ENCODE measurements at regions not wholly inside any gene's neighbourhood (a gene's known extent, or its start where the extent isn't known, plus 50 kb on each side); places are given as distances from the start of the nearest gene placed in this dataset.

DNA sequence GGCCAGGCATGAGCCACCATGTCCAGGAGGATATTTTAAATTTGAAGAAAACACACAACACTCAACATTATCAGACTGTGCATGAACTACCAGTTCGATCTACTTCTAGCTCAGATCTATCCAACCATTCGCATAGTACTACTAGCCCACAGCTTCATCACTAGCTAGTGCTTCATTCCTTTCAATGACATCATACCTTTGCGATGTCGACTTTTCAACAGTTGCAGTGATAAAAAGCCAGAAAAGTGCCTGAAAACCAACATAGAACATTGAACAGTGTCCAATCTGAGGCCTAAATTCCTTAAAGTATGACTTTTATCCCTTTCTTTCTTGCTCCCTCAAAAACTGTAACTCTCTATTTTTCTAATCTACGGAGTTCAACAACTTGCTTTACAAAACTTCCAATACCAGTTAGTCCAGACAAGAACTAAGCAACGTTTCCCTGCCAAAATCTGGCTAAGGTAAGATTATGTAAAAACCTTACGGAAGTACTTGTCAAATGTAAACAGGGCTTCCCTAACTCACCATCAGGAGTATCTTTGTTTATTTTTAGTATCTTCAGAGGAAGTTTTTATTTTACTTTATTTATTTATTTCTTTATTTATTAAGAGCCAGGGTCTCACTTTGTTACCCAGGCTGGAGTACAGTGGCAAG, 434.0 kb upstream of the JARID2 start:
- DNase-seq: peak; percentile 81

DNA sequence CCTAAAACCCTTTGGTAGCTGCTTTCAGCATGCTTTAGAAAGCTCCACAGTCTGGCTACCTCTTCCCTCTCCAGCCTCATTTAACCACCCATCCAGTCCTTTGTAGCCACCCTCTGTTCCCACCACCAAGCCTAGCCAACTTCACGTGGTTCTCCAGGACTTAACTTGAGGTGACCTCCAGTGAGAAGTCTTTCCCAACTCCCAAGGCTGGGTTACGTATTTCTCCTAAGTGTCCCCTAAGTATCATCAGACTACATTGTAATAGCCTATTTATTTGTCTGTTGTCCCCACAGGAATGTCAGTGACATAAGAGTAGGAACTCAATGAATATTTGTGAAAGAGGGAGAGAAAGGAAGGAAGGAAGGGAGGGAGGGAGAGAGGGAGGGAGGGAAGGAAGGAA, 431.9 kb upstream of the JARID2 start:
- no peak for DNase-seq

DNA sequence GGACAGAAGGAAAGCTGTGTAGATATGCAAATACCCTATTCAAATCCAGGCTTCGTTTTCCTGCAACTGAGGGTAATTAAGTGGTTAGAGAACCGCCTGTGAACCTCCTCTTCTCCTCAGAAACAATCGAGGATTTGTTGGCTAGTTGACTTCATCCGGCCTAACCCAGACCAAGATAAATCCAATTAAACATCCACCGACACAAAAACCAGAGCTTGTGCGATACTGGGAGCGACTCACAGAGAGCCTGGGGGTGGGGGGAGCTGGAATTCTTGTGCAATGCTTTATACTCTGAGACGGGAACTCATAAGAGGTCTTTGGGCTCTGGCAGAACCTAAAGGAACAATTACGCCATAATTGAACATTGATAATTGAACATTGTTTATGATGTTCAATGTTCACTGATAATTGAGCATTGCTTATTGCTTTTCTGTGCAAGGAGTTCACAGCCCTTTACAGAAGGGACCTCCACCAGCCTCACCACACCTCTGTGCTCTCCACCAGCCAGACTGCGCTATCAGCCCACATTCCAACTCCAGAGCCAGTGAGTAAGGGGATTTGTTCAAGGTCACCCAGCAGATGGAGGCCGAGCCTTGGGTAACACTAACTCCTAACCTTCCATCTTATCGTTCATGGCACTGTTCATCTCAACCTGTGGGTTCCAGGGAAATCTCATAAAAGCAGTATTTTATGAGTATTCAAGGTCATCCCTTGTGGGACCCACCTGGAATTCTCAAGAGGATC, 429.6 kb upstream of the JARID2 start:
- DNase-seq: peak; percentile 50

DNA sequence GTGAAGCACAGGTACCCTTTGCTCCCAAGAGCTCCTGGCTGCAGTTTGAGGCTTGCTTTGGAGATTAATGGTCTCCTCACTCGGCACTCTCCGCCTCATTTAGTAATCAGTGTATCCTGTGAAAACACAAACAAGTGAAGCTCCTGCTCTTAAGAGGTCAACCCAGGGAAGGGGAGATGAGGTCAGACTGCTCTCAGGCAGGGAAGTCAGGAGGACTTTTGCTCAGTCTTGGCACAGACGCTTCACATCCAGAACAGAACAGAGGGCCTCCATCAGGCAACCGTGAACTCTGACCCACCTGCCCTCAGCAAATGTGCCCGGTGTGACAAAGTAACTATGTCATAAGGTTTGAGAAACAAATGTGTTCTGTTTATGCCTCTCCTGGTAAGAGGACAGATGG, 428.8 kb upstream of the JARID2 start:
- DNase-seq: no peak

DNA sequence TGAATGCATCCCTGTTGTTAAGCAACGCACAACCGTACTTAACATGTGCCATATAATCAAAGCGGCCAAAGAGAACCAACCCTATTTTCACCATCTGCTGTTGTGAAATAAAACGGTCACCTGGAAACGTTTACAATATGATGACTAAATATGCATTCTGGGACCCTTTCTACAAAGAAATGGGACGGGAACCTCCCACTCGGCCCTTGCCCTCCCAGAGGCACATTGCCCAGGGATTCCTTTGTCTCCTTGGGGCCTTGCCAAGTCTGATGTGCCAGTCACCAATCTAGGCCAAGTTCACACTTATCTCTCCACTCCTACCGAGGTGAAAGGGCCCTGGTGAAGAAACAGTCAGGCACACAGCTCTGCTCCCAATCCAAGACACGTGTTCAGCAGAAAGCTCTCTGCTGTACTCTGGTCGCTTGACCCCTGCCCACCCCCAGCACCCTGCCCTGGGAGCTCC, 427.4 kb upstream of the JARID2 start:
- no peak for DNase-seq

DNA sequence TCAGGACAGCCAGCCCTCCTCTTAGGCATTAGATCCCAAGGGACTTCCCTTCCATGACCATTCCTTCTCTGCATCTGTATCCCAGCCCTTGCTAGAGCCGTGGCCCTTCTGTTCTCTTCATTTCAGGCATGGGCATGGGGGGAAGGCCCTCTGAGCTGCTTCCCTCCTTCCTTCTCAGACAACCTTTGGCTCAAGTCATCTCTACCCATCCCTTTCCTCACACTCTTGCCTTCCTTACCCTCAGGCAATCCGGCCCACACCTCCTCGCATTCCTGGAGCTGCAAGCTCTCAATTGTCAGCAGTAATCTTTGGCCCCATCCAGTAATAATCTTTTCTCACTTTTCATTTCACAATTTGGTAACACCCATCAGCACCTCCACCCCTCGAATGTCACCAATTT, 426.9 kb upstream of the JARID2 start:
- DNase-seq: no peak

DNA sequence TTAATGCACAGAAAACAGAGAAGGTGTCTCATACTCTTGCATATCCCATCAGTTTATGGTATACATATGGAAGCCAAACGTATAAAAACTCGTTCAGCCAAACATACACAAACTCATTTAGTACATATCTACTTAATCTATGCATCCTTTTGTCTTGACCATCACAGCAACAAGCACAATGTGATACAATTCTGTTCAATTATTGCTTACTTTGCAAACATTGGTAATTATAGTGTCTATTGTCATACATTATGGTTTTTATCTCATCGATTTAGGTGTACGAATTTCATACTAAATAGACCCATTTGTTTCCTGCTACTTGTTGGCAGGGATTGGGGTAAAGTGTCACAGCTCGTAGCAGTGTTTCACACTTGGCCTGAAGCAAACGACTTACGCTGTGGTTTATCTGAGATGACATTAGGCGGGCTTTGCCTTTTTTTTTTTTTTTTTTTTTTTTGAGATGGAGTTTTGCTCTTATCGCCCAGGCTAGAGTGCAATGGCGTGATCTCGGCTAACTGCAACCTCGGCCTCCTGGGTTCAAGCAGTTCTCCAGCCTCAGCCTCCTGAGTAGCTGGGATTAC, 425.9 kb upstream of the JARID2 start:
- no peak for DNase-seq

DNA sequence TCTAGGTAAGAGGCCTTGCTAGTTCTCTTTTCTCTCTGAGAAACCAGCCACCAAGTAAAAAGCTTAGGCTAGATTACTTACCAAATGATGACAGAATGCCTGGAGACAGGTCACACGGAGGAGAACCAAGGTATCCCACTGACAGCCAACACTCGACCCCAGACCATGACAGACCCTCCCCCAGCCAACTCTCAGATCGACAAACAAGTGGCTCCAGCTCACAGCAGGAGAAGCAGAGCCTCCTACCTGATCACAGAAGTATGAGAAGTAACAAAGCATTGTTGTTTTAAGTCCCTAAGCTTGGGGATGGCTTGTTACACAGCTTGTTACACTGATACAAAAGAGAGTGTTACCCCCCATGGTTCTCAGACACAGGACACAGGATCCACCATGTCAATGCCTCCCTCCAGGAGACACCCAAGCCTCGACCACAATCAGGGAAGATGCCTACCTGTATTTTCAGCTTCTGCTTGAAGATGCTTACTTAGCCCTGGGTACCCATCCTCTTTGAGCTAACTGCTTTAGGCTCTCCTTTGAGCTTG, 423.8 kb upstream of the JARID2 start:
- no peak for DNase-seq

DNA sequence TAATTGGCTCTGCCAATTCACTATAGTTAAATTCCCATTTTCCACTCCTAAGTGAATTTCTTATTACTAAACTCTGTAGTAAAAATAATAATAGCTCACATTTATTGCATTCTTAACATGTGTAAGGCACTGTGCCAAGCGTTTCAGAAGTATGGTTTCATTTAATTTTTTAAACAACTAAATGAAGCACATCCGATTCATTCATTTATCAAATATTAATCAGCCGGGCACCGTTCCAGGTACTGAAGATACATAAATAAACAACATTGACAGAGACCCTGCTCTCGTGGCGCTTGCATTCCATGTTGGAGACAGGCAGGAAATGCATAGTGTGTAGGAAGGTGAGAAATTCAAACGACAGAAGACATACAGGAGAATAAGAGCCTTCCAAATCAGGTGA, 423.2 kb upstream of the JARID2 start:
- DNase-seq: peak; percentile 84

DNA sequence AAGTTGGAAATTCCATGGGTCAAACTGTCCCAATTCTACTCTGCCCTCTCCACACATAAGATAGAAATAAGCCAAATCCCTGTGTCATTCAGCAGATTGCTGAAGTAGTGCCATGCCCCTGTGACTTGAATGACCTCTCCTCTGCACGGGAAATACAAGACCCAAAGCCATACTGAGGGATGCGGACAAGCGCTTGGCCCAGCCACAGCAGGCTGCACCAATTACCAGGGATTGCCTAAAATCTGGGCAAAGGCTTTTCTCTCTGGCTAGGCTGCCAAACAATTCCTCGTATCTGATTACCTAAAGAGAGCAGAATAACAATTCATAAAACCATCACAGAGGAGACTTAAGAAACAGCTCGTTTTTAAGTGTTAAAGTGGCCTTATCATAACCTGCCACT, 421.8 kb upstream of the JARID2 start:
- DNase-seq: peak; percentile 7

DNA sequence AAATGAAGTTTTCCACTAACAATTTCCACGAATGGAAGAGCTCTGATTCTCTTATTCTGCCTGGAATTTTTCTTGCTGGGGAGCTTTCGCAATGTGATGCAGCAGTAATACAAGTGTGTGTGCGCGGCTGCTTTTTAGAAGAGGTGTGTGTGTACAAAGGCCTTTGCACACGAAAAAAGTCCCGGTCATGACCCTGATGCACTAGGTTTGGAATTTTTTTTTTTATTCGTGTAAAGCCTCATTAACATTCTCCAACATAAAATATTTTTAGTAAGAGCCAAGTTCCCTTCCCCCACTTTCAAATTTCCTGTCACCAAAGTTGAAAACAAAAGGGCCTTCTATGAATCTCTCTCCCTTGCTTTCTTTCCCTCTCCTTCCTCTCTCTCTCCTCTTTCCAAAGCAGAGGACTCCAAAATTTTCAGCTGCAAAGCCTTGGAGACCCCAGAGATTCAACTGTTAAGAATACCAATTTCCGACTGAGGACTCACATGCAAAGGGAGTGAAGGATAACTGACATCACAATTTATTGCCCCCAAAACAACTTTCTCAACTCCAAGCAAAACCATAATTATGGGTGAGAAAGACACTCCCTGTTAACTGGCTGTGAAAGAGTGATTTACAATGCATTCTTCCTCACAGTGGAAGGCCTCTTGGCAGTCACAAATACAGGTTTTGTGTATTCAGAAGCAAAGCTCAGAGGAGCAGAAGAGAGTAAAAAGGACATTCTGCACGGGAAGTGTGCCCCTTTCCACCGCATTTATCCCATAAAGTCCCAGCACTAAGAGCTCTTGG, 421.2 kb upstream of the JARID2 start:
- peak; percentile 34 for DNase-seq

DNA sequence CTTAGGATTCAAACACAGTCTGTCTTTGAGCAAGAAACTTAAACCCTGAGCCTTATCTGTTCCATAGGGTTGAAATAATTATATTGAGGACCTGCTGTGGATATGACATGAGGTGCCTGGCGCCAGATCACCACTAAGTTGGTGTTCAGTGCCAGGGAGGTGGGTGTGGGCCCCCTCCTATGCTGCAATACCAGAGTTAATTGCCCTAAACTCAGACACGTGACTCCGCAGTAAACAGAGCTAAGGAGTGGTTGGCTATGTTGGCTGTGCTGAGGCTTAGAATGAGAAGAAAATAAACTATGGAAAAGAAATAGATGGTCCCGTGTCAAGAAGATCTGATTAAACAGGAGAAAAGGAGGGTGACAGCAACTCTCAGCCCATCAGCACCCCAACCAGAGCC, 419.4 kb upstream of the JARID2 start:
- no peak for DNase-seq

DNA sequence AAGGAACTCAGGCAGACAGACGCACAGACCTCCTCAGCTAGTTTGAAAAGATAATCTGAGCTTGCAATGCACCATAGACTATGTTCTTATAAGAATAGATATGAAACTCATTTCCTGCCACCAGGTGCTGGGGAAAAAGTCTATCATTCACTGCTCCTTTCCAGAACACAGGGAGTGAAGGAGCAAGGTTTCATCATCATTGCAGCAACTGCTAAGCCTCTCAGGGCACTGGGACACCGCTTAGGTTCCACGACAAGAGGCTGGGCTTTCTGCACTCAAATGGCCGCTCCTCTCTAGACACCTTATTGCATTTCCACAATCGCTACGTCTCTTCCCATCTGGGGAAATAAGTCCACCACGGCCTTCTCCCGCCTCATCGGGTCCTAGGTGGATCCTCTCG, 418.5 kb upstream of the JARID2 start:
- no peak for DNase-seq

DNA sequence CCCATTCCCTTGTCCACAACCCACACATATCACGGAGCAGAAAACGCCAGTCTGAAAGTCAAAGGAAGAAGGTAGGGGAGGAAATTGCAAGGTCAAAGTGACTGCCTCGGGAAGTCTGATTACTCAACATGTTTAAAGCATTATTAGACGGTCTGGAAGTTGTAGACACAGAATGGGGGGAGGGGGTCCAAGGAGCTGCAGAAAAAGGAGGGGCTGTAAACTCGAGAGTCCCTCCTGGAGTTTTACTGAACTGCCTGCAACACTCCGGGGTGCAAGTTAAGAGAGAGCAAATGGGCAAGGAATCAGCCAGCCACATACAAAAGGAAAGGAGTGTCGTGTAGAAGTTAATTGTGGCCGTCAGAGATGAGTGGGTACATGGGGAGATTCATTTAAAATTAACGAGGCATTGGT, 417.7 kb upstream of the JARID2 start:
- DNase-seq: no peak

DNA sequence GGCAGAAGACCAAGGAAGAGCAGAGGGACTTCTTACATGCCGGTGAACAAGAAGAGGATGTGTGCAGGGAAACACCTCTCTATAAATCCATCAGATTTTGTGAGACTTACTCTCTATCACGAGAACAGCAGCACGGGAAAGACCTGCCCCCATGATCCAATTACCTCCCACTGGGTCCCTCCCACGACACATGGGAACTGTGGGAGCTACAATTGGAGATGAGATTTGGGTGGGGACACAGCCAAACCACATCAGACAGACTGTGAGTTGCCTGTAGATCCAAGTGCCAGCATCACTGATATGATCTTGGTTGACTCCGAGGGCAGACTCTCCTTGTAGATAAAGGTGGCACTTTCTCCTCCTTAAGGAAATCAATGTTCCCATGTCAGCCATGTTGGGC, 414.8 kb upstream of the JARID2 start:
- no peak for DNase-seq

DNA sequence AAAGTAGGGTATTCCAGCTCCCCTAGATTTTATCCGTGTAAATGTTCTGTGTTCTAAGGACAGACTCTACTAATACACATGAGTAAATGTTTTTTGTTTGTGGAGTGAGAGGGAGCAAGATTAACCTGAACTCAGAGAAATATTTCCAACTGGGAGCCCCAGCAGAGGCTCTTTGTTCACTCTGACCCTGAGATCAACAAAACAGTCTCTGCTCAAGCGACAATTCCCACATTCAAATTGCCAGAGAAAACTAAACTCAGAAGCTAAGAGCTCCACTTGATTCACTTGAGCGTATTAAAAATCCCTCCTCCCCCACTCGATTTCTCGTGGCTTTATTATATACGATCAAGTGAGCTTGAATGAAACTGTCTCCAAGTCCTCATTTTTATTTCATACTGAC, 413.9 kb upstream of the JARID2 start:
- DNase-seq: no peak

DNA sequence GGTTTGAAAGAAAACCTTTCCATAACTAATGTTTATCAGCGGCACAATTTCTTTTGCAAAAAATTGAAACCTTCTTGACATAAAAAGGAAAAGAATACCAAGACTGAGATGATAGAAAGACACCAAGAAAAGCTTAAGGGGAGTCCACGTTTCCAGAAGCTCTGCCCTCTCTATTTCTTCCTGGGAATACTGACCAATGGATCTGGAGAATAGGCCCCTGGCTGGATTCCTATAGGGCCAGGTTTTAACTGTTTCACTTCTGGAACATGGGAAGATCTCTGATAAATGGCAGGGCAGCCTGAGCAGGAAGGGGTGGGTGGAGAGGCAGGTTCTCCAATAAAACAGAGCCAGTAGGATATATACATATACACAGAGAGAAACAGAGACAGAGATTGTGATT, 413.4 kb upstream of the JARID2 start:
- no peak for DNase-seq

DNA sequence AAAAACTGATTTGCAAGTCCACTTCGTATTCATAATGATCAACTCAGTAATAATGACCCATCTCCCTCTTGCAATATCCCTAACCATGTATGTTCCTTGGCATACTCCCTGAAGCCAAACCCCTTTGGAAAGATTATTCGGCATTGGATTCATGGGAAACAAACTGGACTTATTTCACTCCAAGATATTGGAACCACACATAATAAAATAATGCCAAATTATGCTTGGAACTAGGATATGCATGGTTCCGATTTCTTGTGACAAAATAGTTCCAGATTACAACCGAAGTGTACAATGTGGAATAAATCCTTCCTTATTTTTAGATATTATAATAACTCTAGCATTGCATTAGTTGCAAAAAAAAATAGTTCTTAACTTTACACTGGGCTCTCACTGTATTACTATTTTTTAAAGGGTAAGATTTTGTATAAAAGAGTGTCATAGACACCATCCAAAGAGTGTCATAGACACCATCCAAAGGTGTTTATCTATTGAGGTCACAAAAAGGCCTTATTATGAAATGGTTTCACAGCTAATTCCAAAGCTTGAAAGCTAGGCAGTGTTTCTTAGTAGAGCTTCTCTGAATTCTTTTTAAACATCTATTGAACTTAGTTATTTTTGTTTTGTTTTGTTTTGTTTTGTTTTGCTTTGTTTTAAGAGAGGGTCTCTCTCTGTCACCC, 410.9 kb upstream of the JARID2 start:
- DNase-seq: no peak

DNA sequence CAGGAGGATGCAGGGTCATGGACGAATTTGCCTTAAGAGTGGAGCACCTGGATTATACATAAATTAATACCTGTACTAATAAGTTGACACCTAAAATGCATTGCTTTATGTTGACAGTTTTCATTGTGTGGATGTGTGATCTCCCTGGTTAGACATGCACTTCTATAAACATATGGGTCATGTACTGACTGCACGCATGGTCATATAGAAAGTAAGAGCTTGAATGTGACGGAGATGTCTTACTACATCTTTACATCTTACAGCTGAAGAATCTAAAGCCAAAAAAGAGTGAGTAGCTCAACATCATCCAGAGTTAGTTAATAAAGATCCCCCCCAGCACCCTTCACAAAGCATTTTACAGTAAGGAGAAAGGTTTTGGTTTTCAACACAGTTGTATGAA, 408.4 kb upstream of the JARID2 start:
- DNase-seq: no peak

DNA sequence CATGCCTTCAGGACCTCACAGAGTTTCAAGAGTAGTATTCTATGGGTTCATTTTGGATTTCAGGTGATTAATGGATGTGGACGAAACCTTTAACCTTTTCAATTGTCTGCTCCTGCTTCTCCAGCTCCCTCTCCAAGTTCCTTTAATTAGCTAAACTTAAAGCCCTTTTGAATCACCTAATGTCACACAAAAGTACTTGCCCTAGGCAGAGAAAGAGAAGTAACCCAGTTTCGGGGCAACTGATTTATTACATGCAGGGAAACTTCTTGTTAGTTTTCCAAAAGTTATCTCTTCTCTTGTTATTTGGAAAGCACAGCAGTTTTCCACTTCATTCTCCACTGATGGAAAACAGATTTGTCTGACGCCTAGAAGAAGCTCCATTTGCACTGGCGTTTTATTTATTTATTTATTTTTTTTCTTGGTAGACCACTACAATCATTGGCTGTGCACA, 407.7 kb upstream of the JARID2 start:
- DNase-seq: no peak

DNA sequence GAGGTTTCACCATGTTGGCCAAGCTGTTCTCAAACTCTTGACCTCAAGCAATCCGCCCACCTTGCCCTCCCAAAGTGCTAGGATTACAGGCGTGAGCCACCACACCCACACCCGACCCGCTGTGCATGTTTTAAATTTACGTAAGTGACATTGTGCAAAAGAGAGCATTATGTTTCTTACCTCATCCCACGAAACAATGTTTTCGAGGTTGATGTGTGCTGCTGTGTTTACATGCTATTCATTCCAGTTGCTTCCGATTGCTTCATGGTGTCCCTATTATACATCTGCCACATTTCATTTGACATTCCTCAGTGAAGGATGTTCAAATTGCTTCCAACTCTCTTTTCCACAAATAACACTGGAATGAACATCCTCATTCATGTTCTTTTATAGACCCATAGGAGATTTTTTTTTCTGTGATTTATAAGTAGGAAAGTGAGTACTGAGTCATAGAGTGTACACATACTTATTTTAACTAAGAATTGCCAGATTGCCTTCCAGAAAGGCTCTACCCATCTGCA, 403.9 kb upstream of the JARID2 start:
- peak; percentile 99 for DNase-seq

DNA sequence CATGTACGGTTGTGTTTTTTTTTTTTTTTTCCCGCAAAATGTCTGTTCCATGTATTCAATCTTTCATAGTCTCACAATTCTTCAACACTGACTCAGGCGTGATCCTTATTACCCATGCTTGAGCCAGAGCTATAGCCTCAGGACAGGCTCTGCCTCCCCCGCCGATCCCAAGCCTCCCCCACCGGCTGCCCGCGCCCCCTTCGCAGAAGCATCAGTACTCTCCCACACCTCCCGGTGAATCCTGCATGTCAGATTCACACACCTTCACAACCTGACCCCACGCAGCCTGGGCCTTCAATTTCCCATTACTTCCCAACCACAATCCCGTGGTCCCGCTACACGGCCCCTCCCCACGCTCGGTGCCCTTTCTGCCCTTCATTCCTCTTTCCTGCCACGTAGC, 401.5 kb upstream of the JARID2 start:
- no peak for DNase-seq

Data from fibroblast of skin of right quadriceps (primary cell).